HepG2 (cell line): ENCODE measurements at regions not wholly inside any gene's neighbourhood (a gene's known extent, or its start where the extent isn't known, plus 50 kb on each side); places are given as distances from the start of the nearest gene placed in this dataset.

ENCODE experiments used
- ARHGAP35 ChIP-seq: sonication (generic); formaldehyde crosslinking; IDR thresholded peaks from 2 replicates; pipeline ENCODE4 v1.9.0; 2022; ENCODE audit warnings: mild to moderate bottlenecking, inconsistent platforms, moderate library complexity, missing genetic modification reagents, borderline replicate concordance
- ATF7-NPFF ChIP-seq: sonication (generic); formaldehyde crosslinking; IDR thresholded peaks from 2 replicates; pipeline ENCODE4 v1.8.1; 2023; ENCODE audit warnings: mild to moderate bottlenecking, low read depth, missing genetic modification reagents, moderate library complexity
- ELF4 ChIP-seq: sonication (generic); formaldehyde crosslinking; IDR thresholded peaks from 2 replicates; pipeline ENCODE4 v1.5.0; 2020; ENCODE audit warnings: missing genetic modification reagents, mild to moderate bottlenecking, moderate library complexity, borderline replicate concordance
- FLYWCH1 ChIP-seq: sonication (generic); formaldehyde crosslinking; IDR thresholded peaks from 2 replicates; pipeline ENCODE4 v1.8.1; 2023; ENCODE audit warnings: mild to moderate bottlenecking, missing genetic modification reagents
- HES4 ChIP-seq: sonication (generic); formaldehyde crosslinking; IDR thresholded peaks from 2 replicates; pipeline ENCODE4 v1.9.0; 2021; ENCODE audit warnings: mild to moderate bottlenecking, missing genetic modification reagents, borderline replicate concordance
- JUNB ChIP-seq: sonication (generic); formaldehyde crosslinking; IDR thresholded peaks from 2 replicates; pipeline ENCODE4 v1.8.0; 2022; ENCODE audit warnings: missing genetic modification reagents, mild to moderate bottlenecking, borderline replicate concordance
- MED13 ChIP-seq: sonication (generic); formaldehyde crosslinking; IDR thresholded peaks from 2 replicates; pipeline ENCODE4 v1.5.0; 2020; ENCODE audit warnings: missing genetic modification reagents
- MEIS2 ChIP-seq: sonication (generic); formaldehyde crosslinking; IDR thresholded peaks from 2 replicates; pipeline ENCODE4 v1.9.0; 2021; ENCODE audit warnings: mild to moderate bottlenecking, missing genetic modification reagents
- NFATC3 ChIP-seq: sonication (generic); formaldehyde crosslinking; IDR thresholded peaks from 2 replicates; pipeline ENCODE4 v1.5.1; 2020; ENCODE audit warnings: mild to moderate bottlenecking, missing genetic modification reagents
- NKX3-1 ChIP-seq: sonication (generic); formaldehyde crosslinking; IDR thresholded peaks from 2 replicates; pipeline ENCODE4 v1.5.0; 2020; ENCODE audit warnings: missing genetic modification reagents
- NRL ChIP-seq: sonication (generic); formaldehyde crosslinking; IDR thresholded peaks from 2 replicates; pipeline ENCODE4 v1.5.0; 2020; ENCODE audit warnings: missing genetic modification reagents, mild to moderate bottlenecking, moderate library complexity, borderline replicate concordance
- RAD51 ChIP-seq: fragments of 450-650 bp; IDR thresholded peaks from 2 replicates; pipeline ENCODE4 v1.6.1; 2016; ENCODE audit warnings: borderline replicate concordance
- REL ChIP-seq: sonication (generic); formaldehyde crosslinking; conservative IDR thresholded peaks from 2 replicates; pipeline ENCODE4 v1.8.0; 2022; ENCODE audit warnings: mild to moderate bottlenecking, missing genetic modification reagents, moderate library complexity
- RXRB ChIP-seq: IDR thresholded peaks from 2 replicates; pipeline ENCODE4 v1.6.1; 2016; ENCODE audit warnings: borderline replicate concordance, missing genetic modification reagents, missing compliant biosample characterization
- SAFB2 ChIP-seq: sonication (generic); formaldehyde crosslinking; IDR thresholded peaks from 2 replicates; pipeline ENCODE4 v1.5.1; 2020; ENCODE audit warnings: missing genetic modification reagents, low read depth, mild to moderate bottlenecking, borderline replicate concordance
- SETDB1 ChIP-seq: sonication (generic); formaldehyde crosslinking; IDR thresholded peaks from 2 replicates; pipeline ENCODE4 v1.5.1; 2020; ENCODE audit warnings: missing genetic modification reagents, mild to moderate bottlenecking, borderline replicate concordance
- SNAPC2 ChIP-seq: sonication (generic); formaldehyde crosslinking; IDR thresholded peaks from 2 replicates; pipeline ENCODE4 v1.8.1; 2022; ENCODE audit warnings: mild to moderate bottlenecking, missing genetic modification reagents
- ZBTB21 ChIP-seq: sonication (generic); formaldehyde crosslinking; IDR thresholded peaks from 2 replicates; pipeline ENCODE4 v1.4.0; 2020; ENCODE audit warnings: missing genetic modification reagents
- ZEB1 ChIP-seq: IDR thresholded peaks from 2 replicates; pipeline ENCODE4 v1.6.1; 2012; ENCODE audit warnings: mild to moderate bottlenecking, low read depth, inconsistent platforms; ENCODE audit not compliant: insufficient replicate concordance
- ZNF343 ChIP-seq: sonication (generic); formaldehyde crosslinking; IDR thresholded peaks from 2 replicates; pipeline ENCODE4 v1.4.0; 2020; ENCODE audit warnings: mild to moderate bottlenecking, missing genetic modification reagents
- ZNF746 ChIP-seq: sonication (generic); formaldehyde crosslinking; IDR thresholded peaks from 2 replicates; pipeline ENCODE4 v1.8.0; 2022; ENCODE audit warnings: mild to moderate bottlenecking, missing genetic modification reagents
- ZNF768 ChIP-seq: sonication (generic); formaldehyde crosslinking; IDR thresholded peaks from 2 replicates; pipeline ENCODE4 v1.4.0; 2020; ENCODE audit warnings: missing genetic modification reagents
- TF ChIP-seq, protein P1 (sequence below): sonication (generic); formaldehyde crosslinking; IDR thresholded peaks from 2 replicates; pipeline ENCODE4 v1.4.0; 2020; ENCODE audit warnings: mild to moderate bottlenecking, missing genetic modification reagents
- TF ChIP-seq, protein P2 (sequence below): sonication (generic); formaldehyde crosslinking; IDR thresholded peaks from 2 replicates; pipeline ENCODE4 v1.5.1; 2020; ENCODE audit warnings: mild to moderate bottlenecking, missing genetic modification reagents, borderline replicate concordance
- TF ChIP-seq, protein P3 (sequence below): sonication (generic); formaldehyde crosslinking; IDR thresholded peaks from 2 replicates; pipeline ENCODE4 v1.5.1; 2020; ENCODE audit warnings: missing genetic modification reagents, mild to moderate bottlenecking, borderline replicate concordance
- TF ChIP-seq, protein P4 (sequence below): sonication (generic); formaldehyde crosslinking; IDR thresholded peaks from 2 replicates; pipeline ENCODE4 v1.4.0; 2020; ENCODE audit warnings: missing genetic modification reagents
- TF ChIP-seq, protein P5 (sequence below): sonication (generic); formaldehyde crosslinking; IDR thresholded peaks from 2 replicates; pipeline ENCODE4 v1.5.1; 2020; ENCODE audit warnings: missing genetic modification reagents, mild to moderate bottlenecking, borderline replicate concordance

DNA sequence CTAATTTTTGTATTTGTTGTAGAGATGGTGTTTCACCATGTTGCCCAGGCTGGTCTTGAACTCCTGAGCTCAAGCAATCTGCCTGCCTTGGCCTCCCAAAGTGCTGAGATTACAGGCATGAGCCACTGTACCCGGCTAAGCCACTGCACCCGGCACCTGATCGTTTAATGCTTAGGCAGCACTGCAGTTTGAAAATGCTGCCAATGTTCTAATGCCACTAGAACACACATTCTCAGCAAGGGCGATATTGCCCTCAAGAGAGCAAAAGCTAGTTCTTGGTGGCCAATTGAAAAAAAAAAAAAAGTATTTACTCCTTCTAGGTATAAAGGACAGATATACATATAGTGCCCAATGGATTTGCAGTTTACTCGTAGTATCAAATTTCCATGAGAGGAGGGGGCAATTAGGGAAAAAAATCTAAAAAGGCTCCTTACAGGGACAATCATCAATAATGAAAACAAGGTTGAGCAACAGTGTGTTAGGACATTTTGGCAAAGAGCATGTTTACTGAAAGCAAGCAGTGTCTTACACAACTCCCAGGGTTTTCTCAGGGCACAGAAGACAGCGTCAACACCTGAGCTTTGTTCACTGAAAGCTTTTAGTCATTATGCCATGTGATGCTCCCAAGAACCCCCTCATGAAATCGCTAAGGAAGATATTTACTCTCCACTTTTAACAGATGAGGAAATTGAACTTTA lies 199.9 kb upstream of the PKDCC start (continued):
- no peak for TF ChIP-seq FLYWCH1
- TF ChIP-seq, protein P1, sequence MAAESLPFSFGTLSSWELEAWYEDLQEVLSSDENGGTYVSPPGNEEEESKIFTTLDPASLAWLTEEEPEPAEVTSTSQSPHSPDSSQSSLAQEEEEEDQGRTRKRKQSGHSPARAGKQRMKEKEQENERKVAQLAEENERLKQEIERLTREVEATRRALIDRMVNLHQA = no peak
- no peak for TF ChIP-seq JUNB (CRISPR knock-in tag)
- 0 out of 2 replicates have a peak, but pooled peaks have one; percentile 81 for TF ChIP-seq NFATC3
- no peak; the same call in 1 of the 2 replicates for TF ChIP-seq SAFB2 (CRISPR knock-in tag)
- TF ChIP-seq, protein P2, sequence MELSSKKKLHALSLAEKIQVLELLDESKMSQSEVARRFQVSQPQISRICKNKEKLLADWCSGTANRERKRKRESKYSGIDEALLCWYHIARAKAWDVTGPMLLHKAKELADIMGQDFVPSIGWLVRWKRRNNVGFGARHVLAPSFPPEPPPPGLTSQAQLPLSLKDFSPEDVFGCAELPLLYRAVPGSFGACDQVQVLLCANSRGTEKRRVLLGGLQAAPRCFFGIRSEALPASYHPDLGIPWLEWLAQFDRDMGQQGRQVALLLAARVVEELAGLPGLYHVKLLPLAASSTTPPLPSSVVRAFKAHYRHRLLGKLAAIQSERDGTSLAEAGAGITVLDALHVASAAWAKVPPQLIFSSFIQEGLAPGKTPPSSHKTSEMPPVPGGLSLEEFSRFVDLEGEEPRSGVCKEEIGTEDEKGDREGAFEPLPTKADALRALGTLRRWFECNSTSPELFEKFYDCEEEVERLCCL (CRISPR knock-in tag) = no peak
- TF ChIP-seq, protein P3, sequence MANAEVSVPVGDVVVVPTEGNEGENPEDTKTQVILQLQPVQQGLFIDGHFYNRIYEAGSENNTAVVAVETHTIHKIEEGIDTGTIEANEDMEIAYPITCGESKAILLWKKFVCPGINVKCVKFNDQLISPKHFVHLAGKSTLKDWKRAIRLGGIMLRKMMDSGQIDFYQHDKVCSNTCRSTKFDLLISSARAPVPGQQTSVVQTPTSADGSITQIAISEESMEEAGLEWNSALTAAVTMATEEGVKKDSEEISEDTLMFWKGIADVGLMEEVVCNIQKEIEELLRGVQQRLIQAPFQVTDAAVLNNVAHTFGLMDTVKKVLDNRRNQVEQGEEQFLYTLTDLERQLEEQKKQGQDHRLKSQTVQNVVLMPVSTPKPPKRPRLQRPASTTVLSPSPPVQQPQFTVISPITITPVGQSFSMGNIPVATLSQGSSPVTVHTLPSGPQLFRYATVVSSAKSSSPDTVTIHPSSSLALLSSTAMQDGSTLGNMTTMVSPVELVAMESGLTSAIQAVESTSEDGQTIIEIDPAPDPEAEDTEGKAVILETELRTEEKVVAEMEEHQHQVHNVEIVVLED (CRISPR knock-in tag) = peak; percentile 34; the same call in 1 of the 2 replicates
- TF ChIP-seq NKX3-1 (CRISPR knock-in tag) = no peak
- TF ChIP-seq REL = no peak
- TF ChIP-seq ELF4 (CRISPR knock-in tag) = peak; percentile 71; the same call in 1 of the 2 replicates
- TF ChIP-seq ZNF768 (CRISPR knock-in tag) = no peak
- peak; percentile 68; the same call in 1 of the 2 replicates for TF ChIP-seq ZBTB21 (CRISPR knock-in tag)
- TF ChIP-seq MEIS2 = peak; percentile 75
- TF ChIP-seq HES4 (CRISPR knock-in tag) = no peak
- no peak for TF ChIP-seq ATF7-NPFF (CRISPR knock-in tag)
- peak; percentile 77; the same call in 1 of the 2 replicates for TF ChIP-seq ZNF746 (CRISPR knock-in tag)
- peak; percentile 74; the same call in 1 of the 2 replicates for TF ChIP-seq ZNF343 (CRISPR knock-in tag)
- TF ChIP-seq MED13 (CRISPR knock-in tag) = peak; percentile 81
- peak; percentile 100 for TF ChIP-seq RXRB (CRISPR knock-in tag)
- TF ChIP-seq SETDB1 (CRISPR knock-in tag) = no peak
- TF ChIP-seq, protein P4, sequence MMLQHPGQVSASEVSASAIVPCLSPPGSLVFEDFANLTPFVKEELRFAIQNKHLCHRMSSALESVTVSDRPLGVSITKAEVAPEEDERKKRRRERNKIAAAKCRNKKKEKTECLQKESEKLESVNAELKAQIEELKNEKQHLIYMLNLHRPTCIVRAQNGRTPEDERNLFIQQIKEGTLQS (CRISPR knock-in tag) = peak; percentile 52; the same call in 1 of the 2 replicates
- TF ChIP-seq ZEB1 = peak; percentile 97
- no peak for TF ChIP-seq ARHGAP35 (CRISPR knock-in tag)
- TF ChIP-seq RAD51 = no peak
- TF ChIP-seq, protein P5, sequence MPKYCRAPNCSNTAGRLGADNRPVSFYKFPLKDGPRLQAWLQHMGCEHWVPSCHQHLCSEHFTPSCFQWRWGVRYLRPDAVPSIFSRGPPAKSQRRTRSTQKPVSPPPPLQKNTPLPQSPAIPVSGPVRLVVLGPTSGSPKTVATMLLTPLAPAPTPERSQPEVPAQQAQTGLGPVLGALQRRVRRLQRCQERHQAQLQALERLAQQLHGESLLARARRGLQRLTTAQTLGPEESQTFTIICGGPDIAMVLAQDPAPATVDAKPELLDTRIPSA (CRISPR knock-in tag) = no peak
- no peak for TF ChIP-seq NRL (CRISPR knock-in tag)
- no peak for TF ChIP-seq SNAPC2 (CRISPR knock-in tag)
